K562 (cell line): ENCODE measurements at regions not wholly inside any gene's neighbourhood (a gene's known extent, or its start where the extent isn't known, plus 50 kb on each side); places are given as distances from the start of the nearest gene placed in this dataset.

Source experiments
- ATAC-seq: fragments of 200-7000 bp; cut with Tn5 transposase; 3 replicates; pipeline ENCODE4 v1.9.1; 2020; ENCODE audit warnings: moderate library complexity
- BruUV-seq: library from RNA; stranded (reverse); fragments of 400-500 nt; replicated peaks from 2 replicates; lab custom pipeline; 2021; lab: Mats Ljungman, UMichigan
- CTCF ChIA-PET: fragments of 300-600 bp; formaldehyde crosslinking; extraction: SDS; loops from one replicate; lab custom pipeline; 2021; ENCODE audit warnings: low intra/inter-chr PET ratio; lab: Yijun Ruan, JAX
- POLR2A ChIA-PET: fragments of 300-600, 350-650 bp; sonication (Branson Sonifier 250); formaldehyde crosslinking; extraction: SDS; loops from one replicate; lab custom pipeline; 2021; ENCODE audit warnings: antibody characterized with exemption, inconsistent platforms; lab: Yijun Ruan, JAX
- DNase-seq, 4 experiments: peaks; one replicate each; pipeline versions ENCODE4 v3.0.0 to v3.0.0-alpha.2; 2011 to 2018; ENCODE audit warnings: low spot score in 3 of 4, mixed read lengths in 3 of 4; ENCODE audit errors: extremely low read depth in 1 of 4
- FAIRE-seq: peaks from 2 replicates; lab custom pipeline; 2011; peaks lifted over from hg19 to GRCh38; lab: Jason Lieb, UNC
- H2AFZ ChIP-seq: 2 replicates; pipeline ENCODE4 v1.6.0; 2011; ENCODE audit warnings: low read depth, low read length, control low read depth, inconsistent platforms
- H3K27ac ChIP-seq: fragments of 200-600 bp; 3 replicates; pipeline ENCODE4 v1.8.0; 2011; ENCODE audit warnings: low read depth, mild to moderate bottlenecking, control low read depth, inconsistent platforms, low read length, moderate library complexity, mixed read lengths; ENCODE audit errors: extremely low read depth
- H3K27me3 ChIP-seq, 2 experiments: fragments of 300-600 bp in 1 of 2; 2 replicates in 1 of 2; 3 replicates in 1 of 2; pipeline versions ENCODE4 v1.6.0 to v1.8.0; 2011; ENCODE audit warnings: inconsistent platforms in 2 of 2, low read length in 2 of 2, mild to moderate bottlenecking in 1 of 2, mixed read lengths in 1 of 2, moderate library complexity in 1 of 2; ENCODE audit not compliant: control insufficient read depth in 2 of 2, insufficient read depth in 2 of 2
- H3K36me3 ChIP-seq: fragments of 300-600 bp; 3 replicates; pipeline ENCODE4 v1.8.0; 2011; ENCODE audit warnings: mild to moderate bottlenecking, low read length, inconsistent platforms; ENCODE audit not compliant: control insufficient read depth, insufficient read depth
- H3K4me1 ChIP-seq, 2 experiments: fragments of 200-600 bp in 1 of 2; replicated peaks in 1 of 2; 2 replicates in 1 of 2; 3 replicates in 1 of 2; pipeline versions ENCODE4 v1.5.1 to v1.8.0; 2011; ENCODE audit warnings: inconsistent platforms in 2 of 2, low read length in 2 of 2, mild to moderate bottlenecking in 1 of 2, mixed read lengths in 1 of 2, moderate library complexity in 1 of 2; ENCODE audit not compliant: control insufficient read depth in 2 of 2, insufficient read depth in 2 of 2
- H3K4me2 ChIP-seq: 2 replicates; pipeline ENCODE4 v1.6.1; 2011; ENCODE audit warnings: low read length, control low read depth, inconsistent platforms, mixed read lengths; ENCODE audit not compliant: insufficient read depth
- H3K4me3 ChIP-seq: fragments of 200-600 bp; sonication (generic), shearing (Covaris generic); 2 replicates; pipeline ENCODE4 v1.5.1; 2016; ENCODE audit warnings: control low read depth, inconsistent platforms
- H3K79me2 ChIP-seq: fragments of 200-600 bp; 3 replicates; pipeline ENCODE4 v1.8.0; 2011; ENCODE audit warnings: low read length, inconsistent platforms; ENCODE audit not compliant: control insufficient read depth, insufficient read depth
- H3K9ac ChIP-seq, 2 experiments: 2 replicates each; pipeline versions ENCODE4 v1.6.0 to v1.6.1; 2011; ENCODE audit warnings: low read depth in 2 of 2, low read length in 2 of 2, control low read depth in 1 of 2, inconsistent platforms in 1 of 2, mild to moderate bottlenecking in 1 of 2, mixed read lengths in 1 of 2; ENCODE audit not compliant: insufficient read depth in 1 of 2
- H3K9me1 ChIP-seq: one replicate; pipeline ENCODE4 v1.6.0; 2011; ENCODE audit warnings: inconsistent platforms, mild to moderate bottlenecking, low read length, moderate library complexity; ENCODE audit not compliant: control insufficient read depth, insufficient read depth
- H3K9me3 ChIP-seq: replicated peaks from 2 replicates; pipeline ENCODE4 v1.5.1; 2011; ENCODE audit warnings: low read depth, low read length, inconsistent platforms; ENCODE audit not compliant: control insufficient read depth, insufficient read depth
- H4K20me1 ChIP-seq: replicated peaks from 2 replicates; pipeline ENCODE4 v1.6.1; 2011; ENCODE audit warnings: low read length, inconsistent platforms, mixed read lengths; ENCODE audit not compliant: control insufficient read depth, insufficient read depth
- CBX8 ChIP-seq: fragments of 200-600 bp; sonication (generic); IDR thresholded peaks from 2 replicates; pipeline ENCODE4 v1.6.1; 2012; ENCODE audit warnings: borderline replicate concordance, mixed run types, low read depth, mild to moderate bottlenecking, moderate library complexity, mixed read lengths, low read length, control low read depth, inconsistent platforms; ENCODE audit not compliant: poor library complexity, severe bottlenecking; ENCODE audit errors: extremely low read depth
- KAT2B ChIP-seq: IDR thresholded peaks from one replicate; pipeline ENCODE4 v1.6.1; 2012; ENCODE audit warnings: low read depth, mild to moderate bottlenecking, control low read depth, inconsistent platforms, low read length, moderate library complexity
- MXI1 ChIP-seq: IDR thresholded peaks from 2 replicates; pipeline ENCODE4 v1.6.1; 2011; ENCODE audit warnings: low read depth, mild to moderate bottlenecking, improper control_type of control experiment, low read length
- NFYB ChIP-seq: IDR thresholded peaks from 2 replicates; pipeline ENCODE4 v1.6.1; 2011; ENCODE audit warnings: mild to moderate bottlenecking, moderate library complexity; ENCODE audit not compliant: insufficient read length; ENCODE audit errors: extremely low read depth
- ZNF76 ChIP-seq: fragments of 250-450 bp; sonication (Bioruptor Pico); IDR thresholded peaks from 2 replicates; pipeline ENCODE4 v1.4.0; 2020; ENCODE audit warnings: mild to moderate bottlenecking, moderate library complexity, borderline replicate concordance
- ZNF785 ChIP-seq: fragments of 250-450 bp; sonication (Bioruptor Pico); IDR thresholded peaks from 2 replicates; pipeline ENCODE4 v1.4.0; 2020; ENCODE audit warnings: mild to moderate bottlenecking
- WGBS: fragments of 100-300 bp; shearing (Covaris generic); methylation state at CpG from one replicate; pipeline ENCODE4 v1.1.6; 2016; ENCODE audit warnings: low coverage, mixed read lengths; ENCODE audit not compliant: insufficient coverage; ENCODE audit errors: missing lambda C conversion rate; 5-methylcytosine and 5-hydroxymethylcytosine counted together
- in situ Hi-C: fragments of 300-500 bp; cut with MboI; formaldehyde crosslinking; loops from 4 replicates; pipeline ENCODE4 v1.15.0; 2018; ENCODE audit warnings: inconsistent platforms, mixed read lengths
- intact Hi-C: fragments of 100-400 bp; cut with micrococcal nuclease; formaldehyde crosslinking; loops from 2 replicates; pipeline ENCODE4 v1.14.2; 2022
- TF ChIP-seq, protein P1 (sequence below): fragments of 450-650 bp; IDR thresholded peaks from 2 replicates; pipeline ENCODE4 v1.6.1; 2016; ENCODE audit warnings: low read depth
- TF ChIP-seq, protein P2 (sequence below): fragments of 450-650 bp; formaldehyde crosslinking; IDR thresholded peaks from 2 replicates; pipeline ENCODE4 v1.4.0; 2020; ENCODE audit warnings: mild to moderate bottlenecking, moderate library complexity
- TF ChIP-seq, protein P3 (sequence below): fragments of 250-450 bp; sonication (Bioruptor Pico); IDR thresholded peaks from 2 replicates; pipeline ENCODE4 v1.5.0; 2020; ENCODE audit warnings: mild to moderate bottlenecking

DNA sequence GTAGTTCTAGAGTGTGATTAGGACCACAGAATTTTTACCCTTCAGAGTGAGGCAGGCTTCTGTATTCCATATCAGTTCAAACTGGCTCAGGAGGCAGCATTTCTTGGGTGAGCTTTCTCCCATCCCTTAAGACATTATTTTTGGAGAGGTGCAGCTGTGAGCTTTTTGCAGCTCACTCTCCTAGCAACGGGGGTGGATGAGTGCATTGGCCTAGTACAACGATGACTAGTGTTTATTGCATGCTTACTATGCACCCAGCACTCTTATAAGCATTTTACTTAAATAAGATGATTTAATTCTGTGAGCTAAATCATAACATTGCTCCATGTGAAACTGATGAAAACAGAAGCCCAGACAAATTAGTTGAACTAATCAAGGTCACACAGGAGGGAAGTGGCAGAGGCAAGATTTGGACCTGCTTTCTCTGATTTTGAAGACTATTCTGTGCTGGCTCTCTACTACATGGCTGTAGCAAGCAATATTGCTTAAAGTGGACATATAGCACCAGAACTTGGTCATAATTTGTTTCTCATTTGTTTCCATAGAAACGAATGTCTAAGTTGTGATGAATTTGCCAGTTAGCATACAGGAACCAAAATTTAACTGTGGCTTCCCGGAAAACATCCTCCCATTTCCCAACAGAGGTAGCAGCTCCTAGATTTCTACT lies 372.1 kb upstream of the RIOK2 start:
- Histone ChIP-seq H4K20me1 (no peaks in the 10 kb centered on the region), H3K79me2 (no peaks in the 10 kb centered on the region), H3K27ac (no peak overlapping the region), H3K4me1 (no peaks in the 10 kb centered on the region), H2AFZ (no peak overlapping the region), H3K36me3 (no peaks in the 10 kb centered on the region), H3K9me3 (no peaks in the 10 kb centered on the region), H3K9me1 (no peaks in the 10 kb centered on the region), H3K27me3 (no peaks in the 10 kb centered on the region), H3K9ac (no peak overlapping the region), H3K4me3 (no peak overlapping the region), H3K4me2 (no peak overlapping the region)
- intact Hi-C loops (no loop called here), in situ Hi-C loops (no loop called here)
- WGBS, result 1% methylated on average over 4 of the region's 4 CpGs
- ChIA-PET CTCF (no interaction called here), POLR2A (no interaction called here)
- no TSS peak for BruUV-seq
- DNase-seq (no peak), FAIRE-seq (no peak), ATAC-seq (no peak)
- TF ChIP-seq ZNF76 (CRISPR knock-in tag) (no peak), ZNF785 (no peak), NFYB (no peak), KAT2B (no peak), MXI1 (no peak), CBX8 (no peak)
- TF ChIP-seq, protein P1, sequence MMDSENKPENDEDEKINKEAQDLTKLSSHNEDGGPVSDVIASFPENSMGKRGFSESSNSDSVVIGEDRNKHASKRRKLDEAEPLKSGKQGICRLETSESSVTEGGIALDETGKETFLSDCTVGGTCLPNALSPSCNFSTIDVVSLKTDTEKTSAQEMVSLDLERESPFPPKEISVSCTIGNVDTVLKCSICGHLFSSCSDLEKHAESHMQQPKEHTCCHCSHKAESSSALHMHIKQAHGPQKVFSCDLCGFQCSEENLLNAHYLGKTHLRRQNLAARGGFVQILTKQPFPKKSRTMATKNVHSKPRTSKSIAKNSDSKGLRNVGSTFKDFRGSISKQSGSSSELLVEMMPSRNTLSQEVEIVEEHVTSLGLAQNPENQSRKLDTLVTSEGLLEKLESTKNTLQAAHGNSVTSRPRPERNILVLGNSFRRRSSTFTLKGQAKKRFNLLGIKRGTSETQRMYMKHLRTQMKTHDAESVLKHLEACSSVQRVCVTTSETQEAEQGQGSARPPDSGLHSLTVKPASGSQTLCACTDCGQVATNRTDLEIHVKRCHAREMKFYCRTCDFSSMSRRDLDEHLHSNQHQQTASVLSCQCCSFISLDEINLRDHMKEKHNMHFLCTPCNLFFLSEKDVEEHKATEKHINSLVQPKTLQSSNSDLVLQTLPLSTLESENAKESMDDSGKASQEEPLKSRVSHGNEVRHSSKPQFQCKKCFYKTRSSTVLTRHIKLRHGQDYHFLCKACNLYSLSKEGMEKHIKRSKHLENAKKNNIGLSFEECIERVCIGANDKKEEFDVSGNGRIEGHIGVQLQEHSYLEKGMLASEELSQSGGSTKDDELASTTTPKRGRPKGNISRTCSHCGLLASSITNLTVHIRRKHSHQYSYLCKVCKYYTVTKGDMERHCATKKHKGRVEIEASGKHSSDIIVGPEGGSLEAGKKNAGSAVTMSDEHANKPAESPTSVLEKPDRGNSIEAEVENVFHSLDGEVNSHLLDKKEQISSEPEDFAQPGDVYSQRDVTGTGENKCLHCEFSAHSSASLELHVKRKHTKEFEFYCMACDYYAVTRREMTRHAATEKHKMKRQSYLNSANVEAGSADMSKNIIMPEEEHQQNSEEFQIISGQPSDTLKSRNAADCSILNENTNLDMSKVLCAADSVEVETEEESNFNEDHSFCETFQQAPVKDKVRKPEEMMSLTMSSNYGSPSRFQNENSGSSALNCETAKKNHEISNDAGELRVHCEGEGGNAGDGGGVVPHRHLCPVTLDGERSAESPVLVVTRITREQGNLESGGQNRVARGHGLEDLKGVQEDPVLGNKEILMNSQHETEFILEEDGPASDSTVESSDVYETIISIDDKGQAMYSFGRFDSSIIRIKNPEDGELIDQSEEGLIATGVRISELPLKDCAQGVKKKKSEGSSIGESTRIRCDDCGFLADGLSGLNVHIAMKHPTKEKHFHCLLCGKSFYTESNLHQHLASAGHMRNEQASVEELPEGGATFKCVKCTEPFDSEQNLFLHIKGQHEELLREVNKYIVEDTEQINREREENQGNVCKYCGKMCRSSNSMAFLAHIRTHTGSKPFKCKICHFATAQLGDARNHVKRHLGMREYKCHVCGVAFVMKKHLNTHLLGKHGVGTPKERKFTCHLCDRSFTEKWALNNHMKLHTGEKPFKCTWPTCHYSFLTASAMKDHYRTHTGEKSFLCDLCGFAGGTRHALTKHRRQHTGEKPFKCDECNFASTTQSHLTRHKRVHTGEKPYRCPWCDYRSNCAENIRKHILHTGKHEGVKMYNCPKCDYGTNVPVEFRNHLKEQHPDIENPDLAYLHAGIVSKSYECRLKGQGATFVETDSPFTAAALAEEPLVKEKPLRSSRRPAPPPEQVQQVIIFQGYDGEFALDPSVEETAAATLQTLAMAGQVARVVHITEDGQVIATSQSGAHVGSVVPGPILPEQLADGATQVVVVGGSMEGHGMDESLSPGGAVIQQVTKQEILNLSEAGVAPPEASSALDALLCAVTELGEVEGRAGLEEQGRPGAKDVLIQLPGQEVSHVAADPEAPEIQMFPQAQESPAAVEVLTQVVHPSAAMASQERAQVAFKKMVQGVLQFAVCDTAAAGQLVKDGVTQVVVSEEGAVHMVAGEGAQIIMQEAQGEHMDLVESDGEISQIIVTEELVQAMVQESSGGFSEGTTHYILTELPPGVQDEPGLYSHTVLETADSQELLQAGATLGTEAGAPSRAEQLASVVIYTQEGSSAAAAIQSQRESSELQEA, result no peak
- TF ChIP-seq, protein P2, sequence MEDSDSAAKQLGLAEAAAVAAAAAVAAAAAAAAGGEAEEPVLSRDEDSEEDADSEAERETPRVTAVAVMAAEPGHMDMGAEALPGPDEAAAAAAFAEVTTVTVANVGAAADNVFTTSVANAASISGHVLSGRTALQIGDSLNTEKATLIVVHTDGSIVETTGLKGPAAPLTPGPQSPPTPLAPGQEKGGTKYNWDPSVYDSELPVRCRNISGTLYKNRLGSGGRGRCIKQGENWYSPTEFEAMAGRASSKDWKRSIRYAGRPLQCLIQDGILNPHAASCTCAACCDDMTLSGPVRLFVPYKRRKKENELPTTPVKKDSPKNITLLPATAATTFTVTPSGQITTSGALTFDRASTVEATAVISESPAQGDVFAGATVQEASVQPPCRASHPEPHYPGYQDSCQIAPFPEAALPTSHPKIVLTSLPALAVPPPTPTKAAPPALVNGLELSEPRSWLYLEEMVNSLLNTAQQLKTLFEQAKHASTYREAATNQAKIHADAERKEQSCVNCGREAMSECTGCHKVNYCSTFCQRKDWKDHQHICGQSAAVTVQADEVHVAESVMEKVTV (CRISPR knock-in tag), result no peak
- TF ChIP-seq, protein P3, sequence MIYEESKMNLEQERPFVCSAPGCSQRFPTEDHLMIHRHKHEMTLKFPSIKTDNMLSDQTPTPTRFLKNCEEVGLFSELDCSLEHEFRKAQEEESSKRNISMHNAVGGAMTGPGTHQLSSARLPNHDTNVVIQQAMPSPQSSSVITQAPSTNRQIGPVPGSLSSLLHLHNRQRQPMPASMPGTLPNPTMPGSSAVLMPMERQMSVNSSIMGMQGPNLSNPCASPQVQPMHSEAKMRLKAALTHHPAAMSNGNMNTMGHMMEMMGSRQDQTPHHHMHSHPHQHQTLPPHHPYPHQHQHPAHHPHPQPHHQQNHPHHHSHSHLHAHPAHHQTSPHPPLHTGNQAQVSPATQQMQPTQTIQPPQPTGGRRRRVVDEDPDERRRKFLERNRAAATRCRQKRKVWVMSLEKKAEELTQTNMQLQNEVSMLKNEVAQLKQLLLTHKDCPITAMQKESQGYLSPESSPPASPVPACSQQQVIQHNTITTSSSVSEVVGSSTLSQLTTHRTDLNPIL (CRISPR knock-in tag), result no peak
